Suppressor macrophage (primary cell): ENCODE measurements at regions not wholly inside any gene's neighbourhood (a gene's known extent, or its start where the extent isn't known, plus 50 kb on each side); places are given as distances from the start of the nearest gene placed in this dataset.
A peak's percentile ranks its signal among the peaks of the same experiment; 100 is the strongest.

Experiments
- DNase-seq, 4 experiments: peaks; one replicate each; pipeline ENCODE4 v3.0.0-alpha.2; 2020 to 2022

DNA sequence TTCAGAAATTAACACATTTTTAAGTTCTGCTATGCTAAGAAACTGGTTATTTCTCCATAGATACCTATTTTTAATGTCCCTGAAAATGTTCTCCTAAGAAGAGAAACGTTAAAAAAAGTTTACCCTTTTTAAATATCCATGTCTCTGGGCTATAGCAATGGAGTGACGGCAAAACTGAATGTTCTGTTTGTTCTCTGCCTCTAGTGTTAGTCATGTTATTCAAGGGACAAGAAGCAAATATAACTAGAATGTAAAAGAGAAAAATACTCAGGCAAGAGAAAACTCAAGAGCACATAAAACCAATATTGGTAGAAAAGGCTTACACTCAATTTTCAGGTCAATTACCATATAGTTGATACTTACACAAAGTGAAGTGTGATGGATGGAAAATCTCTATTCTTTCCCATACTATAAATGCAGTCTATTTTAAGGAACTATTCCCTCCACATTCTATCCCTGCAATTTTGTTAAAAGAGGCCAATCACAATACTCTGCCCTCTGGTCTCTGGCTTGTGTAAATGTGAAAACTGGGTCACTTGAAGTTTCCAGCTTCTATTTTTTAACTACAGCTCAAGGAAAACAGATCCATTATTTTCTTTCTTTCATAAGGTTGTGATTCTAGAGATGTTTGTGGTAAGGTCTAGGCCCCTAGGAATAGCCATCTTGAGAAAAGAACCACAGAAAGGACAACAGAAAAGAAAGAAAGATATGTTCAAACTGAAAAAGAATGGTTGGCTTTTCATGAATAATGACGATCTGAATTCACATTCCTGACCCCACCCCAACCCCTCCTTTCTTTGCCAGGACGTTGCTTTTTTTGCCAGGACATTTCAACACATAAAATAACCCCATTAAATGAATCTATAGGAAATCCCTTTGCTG, 200.3 kb upstream of the FAM83B start:
- DNase-seq, result no peak

DNA sequence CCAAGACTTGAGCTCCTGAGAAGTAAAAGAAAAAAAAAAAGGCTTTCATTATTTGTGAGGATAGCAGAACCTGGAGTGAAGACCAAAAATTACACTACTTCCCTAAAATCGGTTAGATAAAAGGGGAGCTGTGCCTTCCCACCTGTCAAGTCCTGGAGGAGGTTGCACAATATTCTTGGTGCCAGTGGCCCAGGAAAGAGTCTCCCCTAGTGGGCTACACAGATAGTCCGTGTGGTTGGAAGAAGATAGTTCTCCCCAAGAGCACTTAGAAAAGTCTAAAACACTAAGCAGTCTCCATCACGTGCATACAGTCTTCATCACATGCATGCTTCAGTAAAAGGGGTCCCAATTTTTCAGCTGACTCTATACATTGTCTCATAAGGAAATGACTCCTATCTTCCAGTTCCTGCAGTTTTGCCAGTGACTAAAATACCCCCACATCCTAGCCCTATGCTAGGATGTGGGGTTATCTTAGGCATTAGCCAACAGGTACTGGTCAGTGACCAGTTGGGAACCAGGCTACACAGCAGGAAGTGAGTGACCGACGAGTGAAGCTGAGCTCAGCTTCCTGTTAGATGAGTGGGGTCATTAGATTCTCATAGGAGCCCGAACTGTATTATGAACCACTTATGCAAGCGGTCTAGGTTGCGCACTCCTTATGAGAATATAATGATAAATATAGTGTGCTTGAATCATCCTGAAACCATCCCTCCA, 199.5 kb upstream of the FAM83B start:
- DNase-seq, result no peak

DNA sequence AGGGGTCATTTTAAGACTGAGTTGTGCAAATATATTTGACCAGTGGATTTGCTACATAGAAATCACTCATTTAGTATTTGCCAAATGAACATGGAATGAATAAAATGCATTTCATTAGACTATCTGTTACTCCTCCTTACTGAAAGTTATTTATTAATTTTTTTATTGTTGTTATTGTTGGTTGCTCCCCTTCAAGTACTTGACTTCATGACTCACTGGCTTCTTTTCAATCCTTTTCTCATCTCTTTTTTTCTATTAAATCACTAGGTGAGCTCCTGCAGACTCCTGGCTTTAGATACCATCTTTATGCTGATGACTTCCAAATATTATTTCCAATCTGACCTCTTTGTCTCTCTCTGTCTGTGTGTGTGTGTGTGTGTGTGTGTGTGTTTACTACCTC, 192.2 kb upstream of the FAM83B start:
- DNase-seq, result no peak

DNA sequence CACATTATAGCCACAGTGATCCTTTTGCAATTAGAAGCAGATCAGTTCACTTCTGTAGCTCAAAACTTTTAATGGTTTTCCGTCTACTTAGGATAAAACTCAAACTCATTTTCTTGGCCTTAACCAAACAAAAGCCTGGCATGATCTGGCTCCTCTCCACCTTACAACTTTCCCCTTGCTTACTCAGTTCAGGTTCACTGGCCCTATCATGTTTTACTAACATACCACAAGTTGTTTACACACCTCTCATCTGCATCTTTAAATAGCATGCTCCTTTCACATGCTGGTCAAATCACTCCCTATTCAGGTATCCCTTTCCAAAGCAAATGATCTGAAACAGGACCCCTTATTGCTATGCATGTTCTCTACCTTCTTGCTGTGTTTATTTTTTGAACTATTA, 191.4 kb upstream of the FAM83B start:
- DNase-seq, result no peak

DNA sequence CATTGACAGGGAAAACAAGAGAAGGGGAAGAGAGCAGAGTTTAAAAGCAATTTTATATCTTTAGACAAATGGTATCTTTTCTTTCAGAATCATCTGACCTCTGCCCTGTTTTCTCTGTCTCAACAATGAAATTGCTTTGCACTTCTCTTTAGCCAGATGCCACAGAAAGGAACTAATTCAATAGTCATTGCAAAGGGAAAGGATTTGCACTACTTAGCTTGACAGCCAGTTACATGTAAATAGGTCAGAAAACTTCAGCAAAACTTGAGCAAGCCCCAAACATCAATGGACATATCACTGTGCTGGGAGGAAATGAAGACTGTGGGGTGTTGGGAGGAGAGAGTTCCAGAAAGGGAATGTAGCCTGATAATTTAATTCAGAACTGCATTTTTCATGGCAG, 181.3 kb upstream of the FAM83B start:
- no peak for DNase-seq

DNA sequence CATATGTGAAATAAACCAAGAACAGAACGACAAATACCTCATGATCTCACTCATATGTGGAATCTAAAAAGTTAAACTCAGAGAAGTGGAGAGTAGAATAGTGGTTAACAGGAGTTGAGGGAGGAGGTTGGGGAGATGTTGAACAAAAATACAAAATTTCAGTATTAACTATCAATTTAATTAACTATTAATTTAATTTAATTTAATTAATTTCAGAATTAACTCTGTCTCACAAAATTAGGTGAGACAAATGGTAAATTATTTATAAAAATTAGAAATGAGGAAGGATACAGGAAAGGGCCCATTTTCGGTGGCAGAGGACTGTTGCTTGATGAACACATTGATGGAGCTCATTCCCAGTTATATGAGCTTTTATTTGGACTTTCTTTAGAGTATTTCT, 166.0 kb upstream of the FAM83B start:
- DNase-seq, result no peak

DNA sequence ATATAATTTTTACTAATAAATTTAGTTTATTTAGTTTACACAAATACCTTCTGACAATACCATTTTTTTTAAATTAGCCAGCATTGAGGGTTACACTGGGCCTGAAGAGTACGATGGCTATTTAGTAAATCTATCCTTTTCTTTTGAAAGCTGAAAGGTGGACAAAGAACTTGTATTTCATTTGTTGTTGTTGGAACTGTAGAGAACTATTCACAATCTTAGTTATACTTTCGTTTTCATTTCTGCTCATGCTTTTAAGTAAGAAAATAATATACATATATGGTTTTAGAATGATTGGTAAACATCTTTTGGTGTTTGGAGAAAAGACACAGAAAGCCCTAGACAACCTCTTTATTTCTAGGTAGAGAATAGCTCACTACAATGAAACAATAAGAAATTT, 165.3 kb upstream of the FAM83B start:
- DNase-seq, result no peak

DNA sequence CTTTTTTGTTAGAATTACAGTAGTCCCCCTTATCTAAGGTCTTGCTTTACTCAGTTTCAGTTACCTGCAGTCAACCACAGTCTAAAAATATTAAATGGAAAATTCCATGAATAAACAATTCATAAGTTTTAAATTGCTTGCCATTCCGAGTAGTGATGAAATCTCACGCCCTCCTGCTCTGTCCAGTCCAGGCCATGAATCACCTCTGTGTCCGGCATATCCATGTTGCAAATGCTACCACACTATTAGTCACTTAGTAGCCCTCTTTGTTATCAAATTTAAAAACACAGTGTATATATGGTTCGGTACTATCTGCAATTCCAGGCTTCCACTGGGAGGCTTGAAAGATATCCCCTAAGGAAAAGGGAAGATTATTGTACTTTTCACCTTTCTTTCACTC, 164.6 kb upstream of the FAM83B start:
- DNase-seq, result no peak

DNA sequence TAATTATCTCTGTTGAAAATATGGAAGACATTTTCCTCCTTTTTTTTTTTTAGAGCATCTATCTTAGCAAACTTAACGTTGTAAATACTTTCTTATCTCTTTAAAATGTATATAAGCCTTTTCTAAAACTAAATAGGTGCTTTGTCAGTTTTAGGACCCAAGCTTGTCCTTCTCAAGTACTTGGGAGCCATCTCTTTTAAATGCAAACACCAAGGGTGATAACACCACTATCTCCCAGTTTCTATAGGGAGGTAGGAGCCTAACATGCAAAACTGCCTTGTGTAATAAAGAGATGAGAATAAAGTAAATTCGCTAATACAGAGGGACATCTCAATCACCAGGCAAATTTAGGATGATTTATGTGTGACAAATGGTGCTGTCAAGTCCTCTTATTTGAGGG, 157.0 kb upstream of the FAM83B start:
- no peak for DNase-seq

DNA sequence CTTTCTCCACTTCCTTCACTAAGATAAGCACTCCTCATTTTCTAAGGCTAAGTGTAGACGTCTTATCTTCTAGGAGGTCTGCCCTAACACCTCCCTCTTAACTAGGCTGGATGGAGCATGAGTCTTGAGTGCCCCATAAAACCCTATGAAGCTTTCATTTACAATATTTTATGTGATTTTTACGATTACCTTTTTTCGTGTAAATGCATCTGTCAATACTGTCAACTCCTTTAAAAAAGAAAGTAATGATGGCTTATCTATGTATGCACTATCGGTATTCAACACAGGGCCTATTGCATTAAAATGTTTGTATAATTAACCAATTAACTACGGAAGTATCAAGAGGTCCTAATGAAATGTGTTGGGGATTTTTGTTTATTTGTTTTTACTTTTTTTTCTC, 156.0 kb upstream of the FAM83B start:
- no peak for DNase-seq

DNA sequence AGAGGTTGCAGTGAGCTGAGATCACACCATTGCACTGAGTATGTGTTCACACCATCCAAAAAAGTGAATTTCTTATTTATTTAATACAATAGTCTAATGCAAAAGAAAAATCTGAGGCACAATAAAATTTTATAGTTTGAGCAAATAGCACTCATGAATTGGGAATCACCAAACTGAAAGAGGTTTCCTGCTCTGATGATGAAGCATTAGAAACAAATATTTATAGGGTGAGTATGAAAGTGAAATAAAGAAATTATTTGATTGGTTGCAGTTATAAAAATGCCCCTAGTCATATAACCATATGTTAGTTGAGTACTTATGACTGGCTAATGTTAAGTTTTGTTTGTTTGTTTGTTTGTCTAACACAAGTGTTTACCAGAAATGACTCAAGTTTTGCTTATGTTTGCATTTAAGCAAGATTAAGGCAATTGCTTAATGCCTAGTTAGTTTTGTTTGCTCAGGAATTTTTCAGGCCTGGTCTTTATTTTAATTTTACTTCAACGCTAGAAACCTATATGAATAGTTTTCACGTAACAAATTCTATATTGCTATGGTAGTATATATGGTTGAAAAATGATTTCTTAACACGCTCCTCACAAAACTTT, 151.5 kb upstream of the FAM83B start:
- DNase-seq, result no peak

DNA sequence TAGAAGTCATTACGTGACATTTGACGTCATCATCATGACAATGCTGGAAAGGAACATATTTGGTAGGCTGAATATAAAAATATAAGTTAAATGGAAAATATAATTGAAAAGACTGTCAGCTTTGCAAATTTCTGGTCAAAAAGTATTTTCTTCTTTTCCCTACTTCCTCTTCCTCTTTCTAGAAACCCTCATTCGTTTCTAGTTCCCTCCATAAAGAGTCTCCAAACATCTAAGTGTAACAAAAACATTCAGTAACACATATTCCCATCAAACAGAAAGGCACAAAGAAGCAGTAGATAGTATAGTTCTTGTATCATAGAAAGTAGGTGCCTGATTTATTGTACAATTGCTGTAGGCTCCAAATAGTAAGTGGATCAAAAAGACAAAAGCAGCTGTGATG, 150.8 kb upstream of the FAM83B start:
- DNase-seq, result peak in 2 of 4 experiments; percentile 42 to 50

DNA sequence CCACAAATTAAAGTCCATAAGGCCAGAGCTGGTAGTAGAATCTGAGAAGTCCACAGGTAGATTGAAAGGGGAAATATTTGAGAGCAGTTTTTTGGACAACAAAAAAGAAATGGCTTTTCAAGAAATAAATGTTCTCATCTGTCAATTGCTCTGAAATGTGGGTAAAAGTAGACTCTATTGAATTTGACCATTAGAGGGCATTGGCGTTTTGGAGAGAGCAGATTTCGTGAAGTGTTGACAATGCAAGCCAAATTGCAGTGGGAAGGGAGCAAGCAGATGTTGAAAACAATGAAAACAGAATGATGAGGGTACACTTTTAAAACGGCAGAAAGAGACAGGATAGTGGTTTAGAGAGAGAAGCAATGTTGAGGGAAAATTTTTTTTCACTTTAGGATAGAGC, 149.1 kb upstream of the FAM83B start:
- DNase-seq, result no peak

DNA sequence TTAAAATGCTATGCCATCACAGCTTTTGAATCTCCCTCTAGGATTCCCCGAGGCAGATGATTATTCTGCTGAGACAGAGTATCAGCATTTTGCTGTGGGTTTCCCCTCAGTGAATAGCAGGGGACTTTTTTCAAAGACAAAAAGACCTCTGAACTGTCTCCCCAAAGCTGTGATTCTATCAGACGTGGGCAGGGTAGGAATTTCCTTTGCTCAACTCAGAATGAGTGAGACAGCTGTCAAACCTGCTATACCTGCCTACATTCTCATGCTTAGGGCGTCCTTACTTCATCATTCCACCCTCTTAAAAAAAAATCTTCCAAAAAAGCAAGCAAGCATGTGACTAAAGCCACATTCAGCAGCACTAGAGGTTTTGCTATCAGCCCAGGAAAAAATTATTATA, 147.6 kb upstream of the FAM83B start:
- no peak for DNase-seq

DNA sequence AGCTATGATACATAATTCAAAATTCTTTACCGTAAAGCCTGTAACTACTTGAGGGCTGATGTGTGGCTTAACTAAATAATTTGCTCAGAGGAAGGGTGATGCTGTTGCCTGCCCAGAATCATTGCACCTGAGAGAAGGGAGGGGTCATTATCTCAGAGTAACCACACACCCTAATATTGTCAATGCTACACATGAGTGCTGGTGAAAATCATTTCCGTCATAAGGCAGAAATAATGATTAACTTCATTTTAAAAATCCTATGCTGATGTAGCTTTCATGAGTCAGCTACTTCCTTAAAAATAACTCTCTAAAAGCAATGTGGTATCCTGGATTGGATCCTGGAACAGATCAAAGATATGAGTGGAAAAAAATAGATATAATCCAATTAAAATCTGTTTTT, 146.4 kb upstream of the FAM83B start:
- DNase-seq, result peak in 1 of 4 experiments; percentile 2

DNA sequence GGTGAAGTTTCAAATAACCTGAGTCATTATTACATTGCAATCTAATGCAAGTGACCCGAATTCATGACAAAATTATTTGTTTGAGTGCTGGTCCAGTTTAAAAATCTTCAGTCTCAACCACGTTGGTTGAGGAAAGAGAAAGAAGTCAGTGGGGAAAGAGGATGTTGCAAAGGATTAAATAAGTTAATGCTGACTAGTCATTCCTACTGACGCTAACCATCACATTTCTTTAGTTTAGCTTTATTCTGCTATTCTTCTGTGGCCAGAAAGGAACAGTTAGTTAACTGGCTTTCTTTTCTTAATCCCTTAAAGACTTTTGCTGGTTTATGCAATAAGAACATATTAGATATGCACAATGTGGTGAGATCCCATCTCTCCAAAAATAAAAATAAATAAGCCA, 143.8 kb upstream of the FAM83B start:
- peak in 1 of 4 experiments; percentile 5 for DNase-seq

DNA sequence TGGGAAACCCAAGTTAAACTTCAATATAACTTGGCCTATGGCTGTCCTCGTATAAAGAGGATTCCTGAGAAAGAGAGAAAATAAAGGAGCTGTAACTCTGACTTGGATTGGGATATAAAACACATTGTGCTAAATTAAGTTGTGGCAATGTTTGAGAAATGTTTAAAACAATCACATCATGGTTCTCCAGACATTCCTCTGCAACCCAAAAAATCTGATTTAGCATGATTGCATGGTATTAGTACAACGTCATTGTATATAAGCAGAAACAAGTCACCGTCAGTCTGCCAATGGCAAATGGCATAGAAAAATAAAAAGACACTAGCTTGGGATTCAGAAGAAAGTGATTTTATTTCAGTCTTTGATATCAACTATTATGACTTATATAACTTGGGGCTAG, 140.2 kb upstream of the FAM83B start:
- no peak for DNase-seq

DNA sequence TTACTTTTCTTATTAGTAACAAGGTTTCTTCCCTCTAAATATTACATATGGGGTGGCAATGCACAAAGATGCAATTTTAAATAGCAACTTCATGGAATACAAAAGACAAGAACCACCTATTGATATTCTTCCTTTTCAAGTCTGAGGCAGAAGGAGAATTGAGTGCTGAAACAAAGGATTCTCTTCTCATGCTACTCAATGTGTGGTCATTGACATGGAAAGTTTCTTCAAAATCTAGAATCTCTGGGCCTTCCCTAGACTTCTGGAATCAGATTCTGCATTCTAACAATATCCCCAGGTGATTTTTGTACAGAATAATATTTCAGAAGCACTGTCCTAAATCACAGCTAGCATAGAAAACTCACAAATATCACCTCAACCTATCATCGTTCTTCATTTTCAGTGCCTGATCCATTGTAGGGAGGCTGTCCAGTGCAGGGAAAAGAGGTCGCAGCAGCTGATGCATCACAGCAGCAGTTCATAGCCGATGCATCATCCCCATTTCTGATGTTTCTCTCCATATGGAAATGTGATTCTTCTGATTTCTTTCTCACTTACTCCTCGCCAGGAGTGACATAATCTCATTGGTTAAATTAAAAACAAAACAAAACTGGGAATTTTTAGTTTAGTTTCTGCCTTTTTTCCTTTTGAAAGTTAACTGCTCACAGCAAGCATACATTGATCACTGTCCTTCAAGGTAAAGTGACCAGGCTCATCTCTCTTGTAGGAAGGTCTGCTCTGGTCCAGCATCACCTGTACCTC, 139.5 kb upstream of the FAM83B start:
- no peak for DNase-seq

DNA sequence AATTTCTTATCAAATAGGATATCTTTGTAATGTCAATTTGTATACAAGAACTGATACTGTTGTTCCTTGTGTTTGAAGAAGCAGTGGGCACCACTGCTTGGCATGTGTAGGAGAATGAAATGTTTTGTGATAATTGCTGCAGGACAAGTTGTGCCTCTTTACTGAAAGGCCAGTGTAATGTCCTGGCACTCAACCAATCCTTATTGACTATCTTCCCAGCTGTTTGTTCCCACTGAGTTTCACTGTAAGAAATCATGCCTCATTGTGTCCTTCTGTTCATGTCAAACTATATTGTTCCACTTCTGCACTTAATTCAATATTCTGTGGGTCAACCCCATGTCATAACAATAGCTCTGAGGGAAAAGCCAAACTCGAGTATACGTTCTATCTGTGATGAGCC, 136.1 kb upstream of the FAM83B start:
- DNase-seq, result no peak

DNA sequence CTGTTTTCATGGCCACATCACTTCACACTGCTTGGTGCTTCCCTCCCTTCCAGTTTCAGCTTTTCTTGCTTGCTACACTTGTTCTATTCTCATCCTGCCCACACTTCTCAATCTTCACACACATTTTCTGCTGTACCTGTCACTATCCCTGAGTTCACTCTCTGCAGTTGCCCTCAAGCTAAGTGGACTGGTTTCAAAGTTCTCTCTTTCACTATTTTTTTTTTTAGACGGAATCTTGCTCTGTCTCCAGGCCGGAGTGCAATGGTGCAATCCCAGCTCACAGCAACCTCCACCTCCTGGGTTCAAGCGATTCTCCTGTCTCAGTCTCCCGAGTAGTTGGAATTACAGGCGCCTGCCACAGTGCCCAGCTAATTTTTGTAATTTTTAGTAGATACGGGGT, 130.6 kb upstream of the FAM83B start:
- DNase-seq, result no peak

DNA sequence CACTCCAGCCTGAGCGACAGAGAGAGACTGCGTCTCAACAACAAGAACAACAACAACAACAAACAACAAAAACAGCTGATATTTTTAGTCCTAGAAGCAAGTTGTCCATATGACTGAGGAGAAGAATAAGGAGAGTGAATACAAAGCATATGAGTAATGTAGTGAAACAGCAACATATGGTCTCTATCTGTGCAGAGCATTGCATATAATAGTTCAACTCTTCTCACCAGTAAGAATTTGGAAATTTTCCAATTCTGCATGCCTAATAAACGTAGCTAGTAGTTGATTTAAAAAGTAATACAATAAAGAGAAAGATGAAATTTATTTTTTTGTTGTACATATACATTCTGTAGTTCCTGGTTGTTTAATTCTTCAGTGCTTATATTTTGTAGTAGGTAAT, 129.7 kb upstream of the FAM83B start:
- DNase-seq, result no peak

DNA sequence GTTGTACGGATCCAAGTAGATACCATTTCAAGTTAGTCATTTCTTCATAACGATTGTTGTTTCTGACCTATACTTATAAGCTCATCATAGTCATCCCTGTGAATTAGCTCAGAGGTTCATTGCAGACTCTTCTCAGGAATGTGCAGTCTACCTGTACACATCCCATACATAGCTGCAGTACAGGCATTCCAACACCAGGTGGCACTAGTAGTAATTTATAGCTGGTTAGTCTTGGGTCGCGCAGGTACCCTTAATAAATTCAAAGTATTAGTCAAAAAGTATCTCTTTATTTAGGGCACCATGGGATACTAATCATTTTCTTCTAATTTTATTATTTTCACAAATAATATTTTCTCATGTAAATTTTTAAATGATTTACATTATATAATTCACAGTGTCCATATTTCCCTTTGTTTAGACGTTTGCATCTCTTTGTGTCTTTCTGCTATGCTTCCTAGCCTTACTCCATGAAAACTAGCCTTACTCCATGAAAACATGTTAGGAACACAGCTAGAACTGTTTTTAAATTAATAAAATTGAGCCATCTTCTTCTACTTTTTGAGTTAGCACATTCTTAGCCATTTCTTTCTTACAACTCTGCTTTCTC, 128.6 kb upstream of the FAM83B start:
- peak; percentile 66 to 78 (median 76) for DNase-seq
